BJ (cell line): ENCODE measurements at regions not wholly inside any gene's neighbourhood (a gene's known extent, or its start where the extent isn't known, plus 50 kb on each side); places are given as distances from the start of the nearest gene placed in this dataset.
"Not testable (repeated sequence)": the region's sequence is repeated elsewhere in the genome, so short reads cannot be mapped to it uniquely, and the experiment has no call there.

ENCODE experiments used
- CTCF ChIA-PET: fragments of 350-600 bp; formaldehyde crosslinking; extraction: SDS; loops from one replicate; lab custom pipeline; 2021; ENCODE audit warnings: antibody characterized with exemption, inconsistent platforms; lab: Yijun Ruan, JAX
- POLR2A ChIA-PET: fragments of 300-600 bp; sonication (Branson Sonifier 250); formaldehyde crosslinking; extraction: SDS; loops from one replicate; lab custom pipeline; 2021; ENCODE audit warnings: antibody characterized with exemption; lab: Charles Lee
- DNase-seq: peaks from one replicate; pipeline ENCODE4 v3.0.0-alpha.2; 2011; ENCODE audit warnings: low read depth
- H3K27me3 ChIP-seq: 2 replicates; pipeline ENCODE4 v1.6.0; 2011; ENCODE audit warnings: low read length; ENCODE audit not compliant: control insufficient read depth, insufficient read depth
- H3K36me3 ChIP-seq: 2 replicates; pipeline ENCODE4 v1.5.1; 2011; ENCODE audit warnings: low read length; ENCODE audit not compliant: control insufficient read depth, insufficient read depth
- H3K4me3 ChIP-seq: 2 replicates; pipeline ENCODE4 v1.5.1; 2011; ENCODE audit warnings: low read depth, mild to moderate bottlenecking, control low read depth, low read length
- TF ChIP-seq, protein P1 (sequence below): IDR thresholded peaks from 2 replicates; pipeline ENCODE4 v1.5.1; 2011; ENCODE audit warnings: low read depth, mild to moderate bottlenecking, control low read depth, inconsistent platforms, low read length, moderate library complexity; ENCODE audit not compliant: insufficient read depth

DNA sequence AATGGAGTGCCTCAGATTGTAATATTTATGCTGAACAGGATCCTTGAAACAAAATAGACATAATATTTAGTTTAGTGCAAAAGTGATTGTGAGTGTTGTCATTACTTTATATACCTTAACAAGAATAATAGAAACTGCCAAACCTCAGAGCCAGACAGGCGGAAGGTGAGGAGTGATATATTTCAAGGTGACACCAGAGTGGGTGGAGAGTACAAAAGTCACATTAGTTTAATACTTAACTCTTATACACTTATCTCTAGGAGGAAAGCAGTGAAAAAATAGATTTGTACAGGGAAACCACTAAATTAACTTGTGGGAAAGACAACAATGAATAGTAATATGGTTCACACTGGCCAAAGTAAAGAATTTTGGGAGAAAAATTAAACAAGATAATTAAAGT, 342.8 kb upstream of the NDST4 start:
- TF ChIP-seq, protein P1, sequence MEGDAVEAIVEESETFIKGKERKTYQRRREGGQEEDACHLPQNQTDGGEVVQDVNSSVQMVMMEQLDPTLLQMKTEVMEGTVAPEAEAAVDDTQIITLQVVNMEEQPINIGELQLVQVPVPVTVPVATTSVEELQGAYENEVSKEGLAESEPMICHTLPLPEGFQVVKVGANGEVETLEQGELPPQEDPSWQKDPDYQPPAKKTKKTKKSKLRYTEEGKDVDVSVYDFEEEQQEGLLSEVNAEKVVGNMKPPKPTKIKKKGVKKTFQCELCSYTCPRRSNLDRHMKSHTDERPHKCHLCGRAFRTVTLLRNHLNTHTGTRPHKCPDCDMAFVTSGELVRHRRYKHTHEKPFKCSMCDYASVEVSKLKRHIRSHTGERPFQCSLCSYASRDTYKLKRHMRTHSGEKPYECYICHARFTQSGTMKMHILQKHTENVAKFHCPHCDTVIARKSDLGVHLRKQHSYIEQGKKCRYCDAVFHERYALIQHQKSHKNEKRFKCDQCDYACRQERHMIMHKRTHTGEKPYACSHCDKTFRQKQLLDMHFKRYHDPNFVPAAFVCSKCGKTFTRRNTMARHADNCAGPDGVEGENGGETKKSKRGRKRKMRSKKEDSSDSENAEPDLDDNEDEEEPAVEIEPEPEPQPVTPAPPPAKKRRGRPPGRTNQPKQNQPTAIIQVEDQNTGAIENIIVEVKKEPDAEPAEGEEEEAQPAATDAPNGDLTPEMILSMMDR: no peak
- CTCF ChIA-PET: no interaction called here
- POLR2A ChIA-PET: no interaction called here

DNA sequence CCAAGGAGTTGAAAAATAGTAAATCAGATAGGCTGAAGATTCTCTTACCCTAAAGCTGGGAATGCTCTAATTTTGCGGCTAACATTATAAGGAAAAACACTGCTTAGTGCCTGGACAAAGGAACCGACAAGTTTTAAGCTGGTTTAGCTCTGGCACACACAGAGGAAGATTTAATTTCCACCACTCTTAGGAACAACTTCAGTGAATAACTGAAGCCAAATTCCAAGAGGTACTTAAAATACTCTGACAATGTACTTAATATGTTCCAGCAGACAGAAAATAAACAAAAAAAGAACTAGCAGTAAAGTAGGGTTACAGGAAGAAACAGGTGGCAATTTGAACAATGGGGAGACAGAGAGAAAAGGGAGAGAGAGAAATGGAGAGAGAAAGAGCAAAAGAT, 340.8 kb upstream of the NDST4 start:
- TF ChIP-seq, protein P1: no peak
- DNase-seq: no peak
- ChIA-PET CTCF (interaction anchor here (0.5 kb wide), 1 partner anchor 14 kb away, joined by 3 read pairs; no protein-coding TSS in a partner anchor), POLR2A (no interaction called here)
- H3K27me3 ChIP-seq: no peaks in the 10 kb centered on the region
- H3K36me3 ChIP-seq: no peaks in the 10 kb centered on the region
- H3K4me3 ChIP-seq: no peak overlapping the region

More for the DNA sequence above, 342.8 kb upstream of the NDST4 start:
- no peaks in the 10 kb centered on the region for H3K36me3 ChIP-seq
- no peak for DNase-seq
- H3K27me3 ChIP-seq: no peaks in the 10 kb centered on the region
- no peak overlapping the region for H3K4me3 ChIP-seq

DNA sequence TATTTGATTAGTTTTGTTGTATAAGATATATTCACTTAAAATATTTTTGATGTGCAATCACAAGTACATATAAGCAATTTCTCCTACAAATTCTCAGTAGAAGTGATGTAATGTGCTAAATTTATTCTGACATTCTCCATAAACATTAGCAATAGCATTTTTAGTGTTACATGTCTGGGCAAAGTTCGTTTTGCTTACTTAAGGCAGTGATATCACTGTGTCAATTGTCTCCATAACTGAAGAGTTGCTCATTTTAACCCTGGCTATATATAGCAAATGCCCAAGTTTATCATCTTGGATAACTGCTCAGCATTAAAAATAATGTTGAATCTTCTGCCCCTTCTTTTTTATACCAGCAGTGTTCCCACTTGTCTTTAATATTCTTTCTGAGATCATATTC, 340.0 kb upstream of the NDST4 start:
- H3K36me3 ChIP-seq: no peaks in the 10 kb centered on the region
- H3K4me3 ChIP-seq: no peak overlapping the region
- H3K27me3 ChIP-seq: no peaks in the 10 kb centered on the region
- ChIA-PET POLR2A (no interaction called here), CTCF (interaction anchor here (0.5 kb wide), 1 partner anchor 13 kb away, joined by 3 read pairs; no protein-coding TSS in a partner anchor)
- TF ChIP-seq, protein P1: no peak
- DNase-seq: no peak

DNA sequence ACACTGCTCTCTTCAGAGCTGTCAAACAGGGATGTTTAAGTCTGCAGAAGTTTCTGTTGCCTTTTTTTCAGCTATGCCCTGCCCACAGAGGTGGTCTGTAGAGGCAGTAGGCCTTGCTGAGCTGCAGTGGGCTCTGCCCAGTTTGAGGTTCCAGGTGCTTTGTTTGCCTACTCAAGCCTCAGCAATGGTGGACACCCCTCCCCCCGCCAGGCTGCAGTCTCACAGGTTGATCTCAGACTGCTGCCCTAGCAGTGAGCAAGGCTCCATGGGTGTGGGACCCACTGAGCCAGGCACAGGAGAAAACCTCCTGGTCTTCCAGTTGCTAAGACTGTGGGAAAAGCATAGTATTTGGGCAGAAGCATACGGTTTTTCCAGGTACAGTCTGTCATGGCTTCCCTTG, 338.8 kb upstream of the NDST4 start:
- H3K4me3 ChIP-seq, H3K27me3 ChIP-seq, CTCF ChIA-PET, DNase-seq, H3K36me3 ChIP-seq, POLR2A ChIA-PET: not testable (repeated sequence)

DNA sequence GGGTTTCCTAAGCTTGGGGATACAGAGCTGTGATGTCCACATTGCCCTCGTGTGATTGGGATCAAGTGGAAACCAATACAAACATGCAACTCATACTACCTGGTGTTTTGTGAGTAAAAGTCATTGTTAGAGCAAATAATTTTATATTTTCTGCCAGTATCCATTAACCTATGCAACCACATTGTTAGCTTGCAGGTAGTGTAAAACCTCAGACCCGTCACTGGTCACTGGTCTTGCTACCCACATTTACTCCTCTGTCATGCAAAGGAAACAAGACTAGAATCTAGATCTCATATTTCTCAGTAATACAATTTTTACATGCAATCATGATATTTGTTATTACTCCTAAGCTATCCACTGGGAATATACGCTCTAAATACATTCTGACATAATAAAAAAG, 324.3 kb upstream of the NDST4 start:
- Histone ChIP-seq H3K36me3 (no peaks in the 10 kb centered on the region), H3K4me3 (no peak overlapping the region), H3K27me3 (no peaks in the 10 kb centered on the region)
- no peak for DNase-seq
- ChIA-PET CTCF (no interaction called here), POLR2A (no interaction called here)
- TF ChIP-seq, protein P1: no peak

DNA sequence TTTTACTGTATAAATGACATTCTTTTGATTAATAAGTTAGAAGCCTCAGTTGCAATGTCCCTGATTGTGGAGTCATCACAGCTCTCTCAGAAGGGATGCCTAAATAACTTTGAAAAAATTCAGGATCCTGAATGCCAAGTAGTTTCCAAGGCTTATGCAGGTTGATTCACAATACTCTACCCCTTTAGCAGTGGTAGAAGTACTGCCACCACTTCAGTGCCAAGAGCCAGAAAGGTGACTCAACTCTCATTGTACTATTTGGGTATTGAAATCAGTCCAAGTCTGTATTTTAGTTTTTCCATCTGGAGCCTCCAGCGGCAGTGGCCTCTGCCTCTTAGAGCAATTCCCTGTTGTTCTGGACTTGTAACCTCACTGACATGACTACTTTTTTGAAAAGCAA, 320.1 kb upstream of the NDST4 start:
- Histone ChIP-seq H3K36me3 (no peaks in the 10 kb centered on the region), H3K27me3 (no peaks in the 10 kb centered on the region), H3K4me3 (no peak overlapping the region)
- no peak for DNase-seq
- POLR2A ChIA-PET: no interaction called here
- CTCF ChIA-PET: no interaction called here
- TF ChIP-seq, protein P1: no peak
